Heart right ventricle (tissue), 16 donors: ENCODE measurements at regions not wholly inside any gene's neighbourhood (a gene's known extent, or its start where the extent isn't known, plus 50 kb on each side); places are given as distances from the start of the nearest gene placed in this dataset.

Experiments used
- ATAC-seq, 8 donors: fragments of 200-7000 bp; cut with Tn5 transposase; one replicate each; pipeline ENCODE4 v1.9.1; 2020; ENCODE audit warnings: mild to moderate bottlenecking in 8 of 8, moderate library complexity in 8 of 8, moderate number of reproducible peaks in 1 of 8
- DNase-seq, 2 donors: peaks; one replicate each; pipeline ENCODE4 v3.0.0-alpha.2; 2020
- H3K27ac ChIP-seq, 10 donors: fragments of 200-600 bp; sonication (generic) in 2 of 10; one replicate each; pipeline versions ENCODE4 v1.5.0 to v1.8.0; 2020 to 2022; ENCODE audit warnings: mild to moderate bottlenecking in 3 of 10
- H3K27me3 ChIP-seq, 7 donors: fragments of 200-600 bp; one replicate each; pipeline ENCODE4 v1.8.0; 2021 to 2022; ENCODE audit warnings: mild to moderate bottlenecking in 2 of 7
- H3K36me3 ChIP-seq, 9 donors: fragments of 200-600 bp; sonication (generic) in 1 of 9; one replicate each; pipeline versions ENCODE4 v1.5.0 to v1.8.0; 2020 to 2022; ENCODE audit warnings: mild to moderate bottlenecking in 2 of 9
- H3K4me1 ChIP-seq, 9 donors: fragments of 200-600 bp; sonication (generic) in 1 of 9; one replicate each; pipeline versions ENCODE4 v1.5.0 to v1.8.0; 2020 to 2022; ENCODE audit warnings: mild to moderate bottlenecking in 4 of 9
- H3K4me3 ChIP-seq, 10 donors: fragments of 200-600 bp; sonication (generic) in 2 of 10; one replicate each; pipeline versions ENCODE4 v1.5.0 to v1.8.0; 2020 to 2022; ENCODE audit warnings: mild to moderate bottlenecking in 7 of 10, moderate library complexity in 2 of 10
- H3K9me3 ChIP-seq, 11 donors: fragments of 200-600 bp in 10 of 11; sonication (generic) in 2 of 11; one replicate each; pipeline versions ENCODE4 v1.5.0 to v1.8.0; 2013 to 2022; ENCODE audit warnings: mild to moderate bottlenecking in 2 of 11, control low read depth in 1 of 11, moderate library complexity in 1 of 11
- WGBS, 2 donors: extraction: QIAGEN DNeasy Blood & Tissue Kit; methylation state at CpG; one replicate each; pipeline ENCODE4 v1.1.7; 2013; ENCODE audit warnings: inconsistent platforms in 1 of 2; 5-methylcytosine and 5-hydroxymethylcytosine counted together
- intact Hi-C, 10 donors: fragments of 100-400 bp; cut with DNase I; formaldehyde crosslinking; loops; one replicate each; pipeline versions ENCODE4 v1.11.1 to v1.14.2; 2022
- TF ChIP-seq, protein P1 (sequence below), 9 donors: fragments of 200-600 bp; sonication (generic) in 2 of 9; IDR thresholded peaks; one replicate each; pipeline versions ENCODE4 v1.5.0 to v1.8.0; 2021 to 2022; ENCODE audit warnings: antibody characterized with exemption in 9 of 9, mild to moderate bottlenecking in 5 of 9, moderate library complexity in 1 of 9
- donor health status: Arrhythmogenic right ventricular cardiomyopathy.
- donor health status: ischemic (EF 13 %, LVEDD 7.1; RV severe dilation, severe dysfunction).
- donor health status: healthy with polysubstance abuse.
- donor health status: DM: no; HTN: yes; CAD: no.
- donor health status: DM: no; HTN: no; CAD: no.
- donor health status: ischemic (EF 25% LVEDD 6.9; RV normal size, moderate dysfunction).
- donor health status: ischemic (EF 25% LVEDD 5.7; RV mildly dilated, moderate dysfunction).
- donor health status: healthy.
- donor health status: DM: yes; HTN: yes; CAD: no.
- donor health status: Ischemic cardiomyopathy.
- donor health status: ischemic (EF 35%, LVEDD 5.7; RV mildly dilated, moderate dysfunction).
- donor health status: nonischemic (EF 11% LVEDD 7.7; RV severe dilation, severe dysfunction).
- donor health status: DM: yes; HTN: yes; CAD: no.
- donor health status: PGD.
- donor health status: ischemic (EF 29% LVEDD 5.4; RV normal size, mild dysfunction).
- donor health status: nonischemic (EF 23%, LVEDD 6.1; RV moderate dilation, normal function).

DNA sequence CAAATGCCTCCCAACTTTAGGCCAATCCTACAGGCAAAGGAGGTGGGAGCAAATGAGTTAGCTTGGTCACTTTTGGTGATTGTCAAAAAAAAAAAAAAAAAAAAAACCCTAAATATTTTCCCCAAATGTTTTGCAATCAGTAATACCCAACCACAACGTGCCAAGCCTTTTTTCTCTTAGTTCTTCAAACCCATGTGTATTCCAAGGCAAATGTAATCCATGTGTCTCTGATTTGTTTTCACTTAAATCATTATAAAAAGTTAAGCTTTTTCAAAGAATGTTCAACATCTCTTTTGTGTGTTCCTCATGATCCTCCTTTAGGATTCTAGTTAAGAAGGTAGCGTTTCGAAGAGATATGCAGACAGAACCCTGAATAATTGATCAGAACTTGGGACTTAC lies 328.4 kb downstream of the PAPSS1 start:
- no peaks in the 10 kb centered on the region for H3K36me3 ChIP-seq
- no peak overlapping the region for H3K4me3 ChIP-seq
- DNase-seq = no peak
- WGBS, 2 donors = 79 to 84% methylated on average over 3 of the region's 3 CpGs
- ATAC-seq = no peak
- intact Hi-C loops = no loop called here
- TF ChIP-seq, protein P1, sequence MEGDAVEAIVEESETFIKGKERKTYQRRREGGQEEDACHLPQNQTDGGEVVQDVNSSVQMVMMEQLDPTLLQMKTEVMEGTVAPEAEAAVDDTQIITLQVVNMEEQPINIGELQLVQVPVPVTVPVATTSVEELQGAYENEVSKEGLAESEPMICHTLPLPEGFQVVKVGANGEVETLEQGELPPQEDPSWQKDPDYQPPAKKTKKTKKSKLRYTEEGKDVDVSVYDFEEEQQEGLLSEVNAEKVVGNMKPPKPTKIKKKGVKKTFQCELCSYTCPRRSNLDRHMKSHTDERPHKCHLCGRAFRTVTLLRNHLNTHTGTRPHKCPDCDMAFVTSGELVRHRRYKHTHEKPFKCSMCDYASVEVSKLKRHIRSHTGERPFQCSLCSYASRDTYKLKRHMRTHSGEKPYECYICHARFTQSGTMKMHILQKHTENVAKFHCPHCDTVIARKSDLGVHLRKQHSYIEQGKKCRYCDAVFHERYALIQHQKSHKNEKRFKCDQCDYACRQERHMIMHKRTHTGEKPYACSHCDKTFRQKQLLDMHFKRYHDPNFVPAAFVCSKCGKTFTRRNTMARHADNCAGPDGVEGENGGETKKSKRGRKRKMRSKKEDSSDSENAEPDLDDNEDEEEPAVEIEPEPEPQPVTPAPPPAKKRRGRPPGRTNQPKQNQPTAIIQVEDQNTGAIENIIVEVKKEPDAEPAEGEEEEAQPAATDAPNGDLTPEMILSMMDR (IDR thresholded peaks at IDR 0.05) = no peak
- no peaks in the 10 kb centered on the region for H3K27me3 ChIP-seq
- H3K27ac ChIP-seq = no peak overlapping the region
- no peaks in the 10 kb centered on the region for H3K4me1 ChIP-seq
- H3K9me3 ChIP-seq = no peaks in the 10 kb centered on the region

DNA sequence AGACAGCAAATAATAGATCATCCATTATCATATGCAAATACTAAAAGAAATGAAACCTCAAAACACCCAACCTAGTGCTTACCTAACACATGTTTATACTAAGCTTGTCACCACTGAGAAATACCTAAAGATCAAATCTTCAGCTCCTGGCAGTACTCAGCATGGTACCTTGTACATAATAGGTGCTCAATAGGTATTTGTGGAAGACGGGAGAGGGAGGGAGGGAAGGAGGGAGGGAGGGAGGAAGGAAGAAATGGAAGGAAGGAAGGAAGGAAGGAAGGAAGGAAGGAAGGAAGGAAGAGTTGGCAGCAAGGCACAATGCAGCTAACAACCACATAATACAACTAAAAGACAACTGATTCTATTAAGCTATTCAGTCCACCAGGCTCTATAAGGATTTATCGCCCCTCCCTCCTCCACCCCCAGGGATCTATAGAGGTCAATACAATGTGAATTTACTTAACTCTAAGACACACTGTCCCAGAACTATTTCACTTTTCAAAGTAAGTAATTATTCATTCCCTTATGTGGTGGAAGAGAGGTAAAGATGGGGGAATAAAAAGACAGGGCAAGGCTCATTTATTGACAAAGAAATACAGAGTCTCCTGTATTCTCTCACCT lies 328.9 kb downstream of the PAPSS1 start:
- Histone ChIP-seq H3K27ac (no peak overlapping the region), H3K36me3 (no peaks in the 10 kb centered on the region), H3K4me3 (no peak overlapping the region), H3K4me1 (no peaks in the 10 kb centered on the region), H3K27me3 (no peaks in the 10 kb centered on the region), H3K9me3 (no peaks in the 10 kb centered on the region)
- DNase-seq (no peak), ATAC-seq (no peak)
- TF ChIP-seq, protein P1 (IDR thresholded peaks at IDR 0.05) = no peak
- WGBS, 2 donors = 84% methylated on average over 2 of the region's 2 CpGs
- intact Hi-C loops = no loop called here

DNA sequence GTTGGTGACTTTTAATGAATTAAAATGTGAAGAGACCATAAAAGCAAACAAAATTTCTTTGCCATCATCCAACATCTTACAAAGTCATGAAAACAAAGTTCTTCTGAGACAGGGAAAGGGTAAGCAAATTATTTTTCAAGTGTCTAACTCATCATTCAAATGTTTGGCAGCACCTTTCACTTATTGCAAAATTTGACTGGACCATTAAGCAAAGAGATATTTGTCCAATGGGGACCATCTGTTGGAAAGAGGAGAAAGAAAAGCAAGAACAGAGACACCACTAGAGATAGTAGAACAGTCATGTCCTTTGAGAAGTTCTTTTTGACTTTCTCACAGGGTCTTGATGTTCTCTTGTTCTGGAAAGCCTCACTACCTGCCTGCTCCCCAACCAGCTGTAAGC lies 330.1 kb downstream of the PAPSS1 start:
- intact Hi-C loops = no loop called here
- no peak for ATAC-seq
- H3K27ac ChIP-seq = no peak overlapping the region
- DNase-seq = no peak
- H3K4me1 ChIP-seq = no peaks in the 10 kb centered on the region
- no peaks in the 10 kb centered on the region for H3K27me3 ChIP-seq
- H3K9me3 ChIP-seq = no peaks in the 10 kb centered on the region
- H3K36me3 ChIP-seq = no peaks in the 10 kb centered on the region
- TF ChIP-seq, protein P1 (IDR thresholded peaks at IDR 0.05) = no peak
- no peak overlapping the region for H3K4me3 ChIP-seq

DNA sequence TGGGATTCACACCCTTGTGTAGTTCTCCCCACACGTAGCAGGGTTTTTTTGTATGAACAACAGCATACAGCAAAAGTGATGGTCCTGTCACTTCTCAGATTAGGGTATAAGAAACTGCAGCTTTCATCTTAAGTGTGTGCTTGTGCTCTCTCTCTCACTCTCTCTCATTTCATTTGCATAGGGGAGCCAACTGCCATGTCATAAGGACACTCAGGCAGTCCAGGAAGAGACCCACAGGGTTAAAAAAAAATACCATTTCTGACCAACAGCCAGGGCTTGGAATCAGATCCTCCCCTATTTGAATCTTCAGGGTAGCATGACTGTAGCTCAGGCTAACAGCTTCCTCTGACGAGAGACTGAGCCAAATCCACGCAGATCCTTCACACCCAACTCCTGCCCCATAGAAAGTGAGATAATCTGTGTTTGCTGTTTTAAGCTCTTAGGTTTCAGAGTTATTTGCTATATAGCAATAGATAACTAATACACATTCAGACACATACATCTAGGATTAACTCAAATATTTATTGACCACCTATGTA lies 331.2 kb downstream of the PAPSS1 start:
- ATAC-seq (no peak), DNase-seq (no peak)
- H3K4me3 ChIP-seq = no peak overlapping the region
- H3K9me3 ChIP-seq = no peaks in the 10 kb centered on the region
- no peak overlapping the region for H3K27ac ChIP-seq
- intact Hi-C loops = no loop called here
- TF ChIP-seq, protein P1 (IDR thresholded peaks at IDR 0.05) = no peak
- H3K4me1 ChIP-seq = no peaks in the 10 kb centered on the region
- no peaks in the 10 kb centered on the region for H3K27me3 ChIP-seq
- 49 to 57% methylated on average over 3 of the region's 3 CpGs for WGBS, 2 donors
- H3K36me3 ChIP-seq = no peaks in the 10 kb centered on the region
